ENCODE measurements at regions not wholly inside any gene's neighbourhood (a gene's known extent, or its start where the extent isn't known, plus 50 kb on each side); places are given as distances from the start of the nearest gene placed in this dataset.

DNA sequence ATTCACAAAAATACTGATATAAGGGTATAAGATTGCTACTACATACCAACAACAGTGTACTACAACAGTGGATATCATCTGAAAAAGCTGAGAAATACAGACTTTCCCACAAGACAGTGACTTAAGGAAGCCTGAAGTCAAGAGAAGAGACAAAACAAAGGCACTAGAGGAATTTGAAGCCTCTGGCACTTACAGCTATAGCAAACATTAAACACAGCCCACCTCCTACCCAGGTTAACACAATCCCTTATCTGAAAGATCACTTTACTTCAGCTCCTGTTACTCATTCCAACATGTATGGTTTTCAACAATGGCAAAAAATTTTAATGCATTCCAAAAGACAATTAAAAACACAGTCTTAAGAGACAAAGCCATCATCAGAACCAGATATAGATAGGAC lies 388.5 kb downstream of the JRKL start:
- no peak for DNase-seq (ENCODE audit: low read depth)
- no peak overlapping the region for H3K4me3 ChIP-seq (ENCODE audit: low read depth, low read length)
- H3K36me3 ChIP-seq (ENCODE audit: control insufficient read depth, insufficient read depth, low read length) = no peaks in the 10 kb centered on the region
- TF ChIP-seq, protein P1, sequence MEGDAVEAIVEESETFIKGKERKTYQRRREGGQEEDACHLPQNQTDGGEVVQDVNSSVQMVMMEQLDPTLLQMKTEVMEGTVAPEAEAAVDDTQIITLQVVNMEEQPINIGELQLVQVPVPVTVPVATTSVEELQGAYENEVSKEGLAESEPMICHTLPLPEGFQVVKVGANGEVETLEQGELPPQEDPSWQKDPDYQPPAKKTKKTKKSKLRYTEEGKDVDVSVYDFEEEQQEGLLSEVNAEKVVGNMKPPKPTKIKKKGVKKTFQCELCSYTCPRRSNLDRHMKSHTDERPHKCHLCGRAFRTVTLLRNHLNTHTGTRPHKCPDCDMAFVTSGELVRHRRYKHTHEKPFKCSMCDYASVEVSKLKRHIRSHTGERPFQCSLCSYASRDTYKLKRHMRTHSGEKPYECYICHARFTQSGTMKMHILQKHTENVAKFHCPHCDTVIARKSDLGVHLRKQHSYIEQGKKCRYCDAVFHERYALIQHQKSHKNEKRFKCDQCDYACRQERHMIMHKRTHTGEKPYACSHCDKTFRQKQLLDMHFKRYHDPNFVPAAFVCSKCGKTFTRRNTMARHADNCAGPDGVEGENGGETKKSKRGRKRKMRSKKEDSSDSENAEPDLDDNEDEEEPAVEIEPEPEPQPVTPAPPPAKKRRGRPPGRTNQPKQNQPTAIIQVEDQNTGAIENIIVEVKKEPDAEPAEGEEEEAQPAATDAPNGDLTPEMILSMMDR (IDR thresholded peaks at IDR 0.05; ENCODE audit: insufficient read depth, low read length, poor library complexity, severe bottlenecking) = no peak
- no peaks in the 10 kb centered on the region for H3K27me3 ChIP-seq (ENCODE audit: control insufficient read depth, insufficient read depth, low read length)

DNA sequence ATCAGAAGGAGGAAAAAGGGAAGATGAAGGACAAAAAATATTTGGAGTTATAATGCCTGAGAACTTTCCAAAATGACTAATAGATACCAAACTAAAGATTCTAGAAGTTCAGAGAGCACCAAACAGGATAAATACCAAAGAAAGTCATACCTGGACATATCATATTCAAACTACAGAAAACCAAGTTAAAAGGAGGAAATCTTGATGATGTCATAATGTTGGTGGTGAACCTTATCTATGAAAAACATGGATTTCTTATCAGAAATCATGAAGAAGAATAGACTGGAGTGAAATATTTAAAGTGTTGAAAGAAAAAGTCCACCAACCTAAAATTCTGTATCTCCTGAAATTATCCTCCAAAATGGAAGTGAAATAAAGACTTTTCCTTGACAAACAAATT lies 389.2 kb downstream of the JRKL start:
- no peak for DNase-seq (ENCODE audit: low read depth)
- no peaks in the 10 kb centered on the region for H3K27me3 ChIP-seq (ENCODE audit: control insufficient read depth, insufficient read depth, low read length)
- H3K36me3 ChIP-seq (ENCODE audit: control insufficient read depth, insufficient read depth, low read length) = no peaks in the 10 kb centered on the region
- no peak overlapping the region for H3K4me3 ChIP-seq (ENCODE audit: low read depth, low read length)
- TF ChIP-seq, protein P1 (IDR thresholded peaks at IDR 0.05; ENCODE audit: insufficient read depth, low read length, poor library complexity, severe bottlenecking) = no peak

DNA sequence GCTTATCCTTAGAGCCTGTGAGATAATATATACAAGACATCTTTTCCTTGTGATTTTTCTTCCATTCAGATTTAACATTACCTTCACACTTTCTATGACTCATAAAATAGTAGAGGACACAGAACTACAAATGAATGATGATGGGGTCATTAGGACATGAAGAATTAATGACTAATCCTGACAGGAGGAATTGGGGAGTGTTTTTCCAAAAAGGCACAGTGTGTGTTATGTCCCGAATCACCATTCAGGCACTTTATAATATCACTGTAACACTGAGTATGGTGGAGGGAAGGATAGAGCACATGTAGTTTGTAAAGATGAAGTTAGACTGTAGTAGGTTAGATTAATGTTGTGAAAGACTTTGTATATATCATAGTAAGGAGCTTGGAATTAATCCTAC lies 391.3 kb downstream of the JRKL start:
- no peak for DNase-seq (ENCODE audit: low read depth)
- TF ChIP-seq, protein P1 (IDR thresholded peaks at IDR 0.05; ENCODE audit: insufficient read depth, low read length, poor library complexity, severe bottlenecking) = no peak
- Histone ChIP-seq H3K4me3 (ENCODE audit: low read depth, low read length) (no peak overlapping the region), H3K36me3 (ENCODE audit: control insufficient read depth, insufficient read depth, low read length) (no peaks in the 10 kb centered on the region), H3K27me3 (ENCODE audit: control insufficient read depth, insufficient read depth, low read length) (no peaks in the 10 kb centered on the region)

DNA sequence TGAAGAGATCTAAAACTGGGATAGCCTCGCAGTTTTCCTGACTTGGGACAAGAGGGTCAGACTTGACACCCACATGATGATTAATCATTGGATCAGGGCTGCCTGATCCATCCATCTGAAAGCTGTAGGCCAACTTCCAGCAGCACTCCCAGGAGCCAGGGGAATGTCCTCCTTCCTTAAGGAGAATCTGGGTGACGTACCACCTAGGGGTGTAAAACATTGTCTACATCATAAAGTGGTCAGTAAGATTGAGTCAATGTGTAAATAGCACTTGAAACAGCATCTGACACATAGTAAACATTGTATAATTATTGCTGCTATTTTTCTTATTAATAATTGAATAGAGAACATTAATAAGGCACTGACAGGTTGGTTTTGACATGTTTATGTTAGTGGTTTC lies 392.8 kb downstream of the JRKL start:
- DNase-seq (ENCODE audit: low read depth) = no peak
- Histone ChIP-seq H3K36me3 (ENCODE audit: control insufficient read depth, insufficient read depth, low read length) (no peaks in the 10 kb centered on the region), H3K27me3 (ENCODE audit: control insufficient read depth, insufficient read depth, low read length) (no peaks in the 10 kb centered on the region), H3K4me3 (ENCODE audit: low read depth, low read length) (no peak overlapping the region)
- TF ChIP-seq, protein P1 (IDR thresholded peaks at IDR 0.05; ENCODE audit: insufficient read depth, low read length, poor library complexity, severe bottlenecking) = no peak

DNA sequence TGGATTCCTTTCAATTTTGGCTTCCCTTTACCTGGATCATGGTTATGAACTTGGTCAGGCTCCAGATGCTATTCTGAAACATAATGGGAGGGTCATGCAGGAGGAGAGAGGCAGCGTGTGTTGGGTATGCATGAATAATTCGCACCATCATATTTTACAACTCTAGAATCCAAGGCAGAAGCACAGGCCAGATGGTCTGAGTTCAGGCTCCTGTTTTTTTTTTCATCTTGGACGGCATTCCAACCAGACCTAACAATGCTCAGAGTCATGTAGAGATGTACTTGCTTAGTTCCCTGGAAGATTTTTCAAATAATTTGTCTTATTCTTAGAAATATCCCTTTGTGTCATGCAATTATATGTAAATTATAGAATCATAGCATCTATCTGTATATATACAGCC lies 393.5 kb downstream of the JRKL start:
- no peak for DNase-seq (ENCODE audit: low read depth)

DNA sequence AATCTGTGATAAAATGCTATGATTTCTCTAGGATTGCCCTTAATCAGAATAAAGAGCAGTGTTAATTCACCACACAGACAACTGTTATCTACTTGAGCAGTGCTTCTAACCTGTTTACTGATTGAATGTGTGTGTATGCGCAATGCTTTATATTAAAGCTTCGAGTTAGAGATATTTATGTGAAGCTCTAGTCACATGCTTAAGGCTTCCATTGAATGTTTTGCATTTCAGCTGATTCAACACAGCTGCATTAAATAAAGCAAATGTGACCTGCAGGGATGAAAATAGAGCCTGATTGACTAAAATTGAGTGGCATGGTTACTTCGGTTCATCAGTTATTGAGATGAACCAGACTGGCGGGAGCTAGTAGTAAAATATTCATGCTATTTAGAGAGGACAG lies 395.3 kb downstream of the JRKL start:
- no peak overlapping the region for H3K4me3 ChIP-seq (ENCODE audit: low read depth, low read length)
- TF ChIP-seq, protein P1 (IDR thresholded peaks at IDR 0.05; ENCODE audit: insufficient read depth, low read length, poor library complexity, severe bottlenecking) = no peak
- H3K36me3 ChIP-seq (ENCODE audit: control insufficient read depth, insufficient read depth, low read length) = no peaks in the 10 kb centered on the region
- DNase-seq (ENCODE audit: low read depth) = no peak
- H3K27me3 ChIP-seq (ENCODE audit: control insufficient read depth, insufficient read depth, low read length) = no peaks in the 10 kb centered on the region

More for the DNA sequence above, 393.5 kb downstream of the JRKL start:
- TF ChIP-seq, protein P1 (IDR thresholded peaks at IDR 0.05; ENCODE audit: insufficient read depth, low read length, poor library complexity, severe bottlenecking) = no peak
- Histone ChIP-seq H3K36me3 (ENCODE audit: control insufficient read depth, insufficient read depth, low read length) (no peaks in the 10 kb centered on the region), H3K4me3 (ENCODE audit: low read depth, low read length) (no peak overlapping the region), H3K27me3 (ENCODE audit: control insufficient read depth, insufficient read depth, low read length) (no peaks in the 10 kb centered on the region)
